ENCODE measurements at regions not wholly inside any gene's neighbourhood (a gene's known extent, or its start where the extent isn't known, plus 50 kb on each side); places are given as distances from the start of the nearest gene placed in this dataset.

DNA sequence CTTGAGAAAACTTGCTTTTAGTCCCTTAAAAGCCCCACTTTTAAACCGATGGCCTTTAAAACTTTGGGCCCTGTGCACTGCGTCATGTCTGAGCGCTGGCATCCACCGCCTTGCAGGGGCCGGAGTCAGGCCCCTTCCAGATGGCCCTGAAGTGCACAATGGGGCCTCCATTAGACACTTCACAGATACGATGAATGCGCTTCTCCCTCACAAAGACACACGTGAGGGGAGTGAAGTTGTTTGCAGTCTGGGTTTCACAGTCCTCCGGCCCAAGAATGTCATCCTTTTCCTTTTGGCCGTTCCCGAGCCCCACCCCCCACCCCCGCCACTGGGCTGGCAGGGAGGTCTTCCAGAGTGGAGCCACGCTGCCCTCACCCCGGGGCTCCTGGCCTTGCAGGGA, 415.1 kb upstream of the SALL3 start:
- in situ Hi-C loops (cut with MboI; ENCODE audit: low pct_ligation_motif_present in 1 of 4, low pct_unique_long_range_greater_than_20kb in 1 of 4, low sequenced_read_pairs in 3 of 4), result no loop called here
- TF ChIP-seq POLR2A (IDR thresholded peaks at IDR 0.05), result no peak
- TF ChIP-seq POLR2AphosphoS5 (IDR thresholded peaks at IDR 0.05), result no peak
- no peaks in the 10 kb centered on the region for H3K27me3 ChIP-seq
- DNase-seq, result no peak
- H3K27ac ChIP-seq, result no peak overlapping the region
- WGBS, 2 donors (ENCODE audit: low coverage in 1 of 2), result 50 to 65% methylated on average over 2 to 14 of the region's 14 CpGs
- H3K9me3 ChIP-seq, result peaks cover 0 to 5% of the 10 kb centered on the region in 2 donors
- no peak overlapping the region for H3K4me3 ChIP-seq
- intact Hi-C loops (cut with DNase I; ENCODE audit: low total_unique reads), result no loop called here
- no peaks in the 10 kb centered on the region for H3K4me1 ChIP-seq
- no peaks in the 10 kb centered on the region for H3K36me3 ChIP-seq

DNA sequence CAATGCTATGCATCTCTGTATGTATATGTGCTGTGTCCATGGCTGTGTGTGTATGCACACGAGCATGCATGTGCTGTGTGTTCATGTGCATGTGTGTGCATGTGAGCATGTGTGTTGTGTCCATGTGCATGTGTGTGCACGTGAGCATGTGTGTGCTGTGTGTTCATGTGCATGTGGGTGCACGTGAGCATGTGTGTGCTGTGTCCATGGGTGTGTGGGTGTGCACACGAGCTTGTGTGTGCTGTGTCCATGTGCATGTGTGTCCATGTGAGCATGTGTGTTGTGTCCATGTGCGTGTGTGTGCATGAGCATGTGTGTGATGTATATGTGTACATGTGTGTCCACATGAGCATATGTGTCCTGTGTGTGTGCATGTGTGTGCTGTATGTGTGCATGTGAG, 414.4 kb upstream of the SALL3 start:
- no peaks in the 10 kb centered on the region for H3K36me3 ChIP-seq
- H3K9me3 ChIP-seq, result peaks cover 0 to 5% of the 10 kb centered on the region in 2 donors
- WGBS, 2 donors (ENCODE audit: low coverage in 1 of 2), result 80% methylated on average over 5 of the region's 5 CpGs; no CpG with 5 or more reads in 1 of the 2 donors
- H3K27ac ChIP-seq, result no peak overlapping the region
- in situ Hi-C loops (cut with MboI; ENCODE audit: low pct_ligation_motif_present in 1 of 4, low pct_unique_long_range_greater_than_20kb in 1 of 4, low sequenced_read_pairs in 3 of 4), result no loop called here
- no peak overlapping the region for H3K4me3 ChIP-seq
- intact Hi-C loops (cut with DNase I; ENCODE audit: low total_unique reads), result no loop called here
- no peaks in the 10 kb centered on the region for H3K27me3 ChIP-seq
- no peak for DNase-seq
- TF ChIP-seq POLR2AphosphoS5 (IDR thresholded peaks at IDR 0.05) (no peak), CTCF (IDR thresholded peaks at IDR 0.05) (no peak), EP300 (IDR thresholded peaks at IDR 0.05; ENCODE audit: low read depth) (no peak), POLR2A (IDR thresholded peaks at IDR 0.05) (no peak)
- H3K4me1 ChIP-seq, result no peaks in the 10 kb centered on the region

DNA sequence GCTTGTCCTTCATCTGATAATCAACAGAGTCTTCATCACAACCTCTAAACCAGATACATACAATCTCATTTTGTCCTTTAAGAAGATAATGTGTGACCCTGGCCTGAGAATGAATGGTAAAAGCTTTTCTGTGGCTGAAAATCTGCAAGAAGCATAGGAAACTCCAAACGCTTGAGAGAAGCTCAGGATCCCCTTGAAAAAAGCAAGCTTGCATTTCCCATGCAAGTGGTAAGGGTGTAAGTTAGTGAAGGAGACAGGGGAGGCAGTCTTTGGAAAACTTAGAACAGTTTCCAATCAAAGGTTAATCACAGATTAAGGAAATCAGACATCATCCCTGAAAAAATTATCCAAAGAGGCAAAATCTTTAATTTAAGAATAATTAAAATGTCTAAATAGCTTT, 413.6 kb upstream of the SALL3 start:
- H3K9me3 ChIP-seq, result peaks cover 0 to 5% of the 10 kb centered on the region in 2 donors
- no peak overlapping the region for H3K27ac ChIP-seq
- DNase-seq, result no peak
- H3K36me3 ChIP-seq, result no peaks in the 10 kb centered on the region
- in situ Hi-C loops (cut with MboI; ENCODE audit: low pct_ligation_motif_present in 1 of 4, low pct_unique_long_range_greater_than_20kb in 1 of 4, low sequenced_read_pairs in 3 of 4), result no loop called here
- H3K4me3 ChIP-seq, result no peak overlapping the region
- H3K4me1 ChIP-seq, result no peaks in the 10 kb centered on the region
- 50 to 65% methylated on average over 1 of the region's 1 CpG for WGBS, 2 donors (ENCODE audit: low coverage in 1 of 2)
- intact Hi-C loops (cut with DNase I; ENCODE audit: low total_unique reads), result no loop called here
- TF ChIP-seq EP300 (IDR thresholded peaks at IDR 0.05; ENCODE audit: low read depth), result no peak
- no peak for TF ChIP-seq POLR2A (IDR thresholded peaks at IDR 0.05)
- no peak for TF ChIP-seq CTCF (IDR thresholded peaks at IDR 0.05)
- TF ChIP-seq POLR2AphosphoS5 (IDR thresholded peaks at IDR 0.05), result no peak
- no peaks in the 10 kb centered on the region for H3K27me3 ChIP-seq

GRCh38 chr18:78566720-78567119, 412.9 kb upstream of the SALL3 start:
- DNase-seq, result no peak
- no peaks in the 10 kb centered on the region for H3K36me3 ChIP-seq
- H3K27me3 ChIP-seq, result no peaks in the 10 kb centered on the region
- intact Hi-C loops (cut with DNase I; ENCODE audit: low total_unique reads), result no loop called here
- H3K27ac ChIP-seq, result no peak overlapping the region
- peaks cover 0 to 5% of the 10 kb centered on the region in 2 donors for H3K9me3 ChIP-seq
- WGBS, 2 donors (ENCODE audit: low coverage in 1 of 2), result 71% methylated on average over 7 of the region's 8 CpGs; no CpG with 5 or more reads in 1 of the 2 donors
- H3K4me1 ChIP-seq, result no peaks in the 10 kb centered on the region
- in situ Hi-C loops (cut with MboI; ENCODE audit: low pct_ligation_motif_present in 1 of 4, low pct_unique_long_range_greater_than_20kb in 1 of 4, low sequenced_read_pairs in 3 of 4), result no loop called here
- no peak overlapping the region for H3K4me3 ChIP-seq
- no peak for TF ChIP-seq POLR2A (IDR thresholded peaks at IDR 0.05)
- no peak for TF ChIP-seq EP300 (IDR thresholded peaks at IDR 0.05; ENCODE audit: low read depth)
- TF ChIP-seq POLR2AphosphoS5 (IDR thresholded peaks at IDR 0.05), result no peak
- TF ChIP-seq CTCF (IDR thresholded peaks at IDR 0.05), result no peak
